Tibial nerve (tissue), 4 donors: ENCODE measurements at regions not wholly inside any gene's neighbourhood (a gene's known extent, or its start where the extent isn't known, plus 50 kb on each side); places are given as distances from the start of the nearest gene placed in this dataset.

ENCODE experiments used
- DNase-seq, 2 donors: peaks; one replicate each; pipeline ENCODE4 v3.0.0-alpha.2; 2019; ENCODE audit warnings: low spot score in 2 of 2
- H3K27ac ChIP-seq, 4 donors: fragments of 200-600 bp; sonication (generic) in 3 of 4; one replicate each; pipeline ENCODE4 v1.5.1; 2017 to 2019; ENCODE audit warnings: mild to moderate bottlenecking in 1 of 4
- H3K27me3 ChIP-seq, 2 donors: fragments of 200-600 bp; sonication (generic) in 1 of 2; one replicate each; pipeline versions ENCODE4 v1.5.1 to v1.6.0; 2017 to 2019
- H3K36me3 ChIP-seq, 3 donors: fragments of 200-600 bp; sonication (generic); one replicate each; pipeline ENCODE4 v1.5.1; 2018 to 2019
- H3K4me1 ChIP-seq, 4 donors: fragments of 200-600 bp; sonication (generic) in 3 of 4; one replicate each; pipeline ENCODE4 v1.5.1; 2017 to 2019
- H3K4me3 ChIP-seq, 4 donors: fragments of 200-600 bp; sonication (generic) in 3 of 4; one replicate each; pipeline ENCODE4 v1.5.1; 2017 to 2019; ENCODE audit warnings: mild to moderate bottlenecking in 1 of 4, moderate library complexity in 1 of 4
- H3K9me3 ChIP-seq, 4 donors: fragments of 200-600 bp; sonication (generic) in 3 of 4; one replicate each; pipeline ENCODE4 v1.5.1; 2017 to 2019
- EP300 ChIP-seq, 2 donors: sonication (generic); formaldehyde crosslinking; IDR thresholded peaks; one replicate each; pipeline ENCODE4 v1.6.1; 2017; ENCODE audit warnings: antibody characterized with exemption in 2 of 2, mild to moderate bottlenecking in 1 of 2
- POLR2A ChIP-seq, 2 donors: fragments of 450-650 bp; IDR thresholded peaks; one replicate each; pipeline ENCODE4 v1.6.1; 2017; ENCODE audit warnings: antibody characterized with exemption in 2 of 2, mild to moderate bottlenecking in 2 of 2, moderate library complexity in 2 of 2
- WGBS, 2 donors: methylation state at CpG; one replicate each; pipeline ENCODE4 v1.1.5; 2018; 5-methylcytosine and 5-hydroxymethylcytosine counted together
- TF ChIP-seq, protein P1 (sequence below), 5 experiments: fragments of 200-600 bp in 3 of 5; fragments of 450-650 bp in 2 of 5; sonication (generic) in 3 of 5; IDR thresholded peaks; one replicate each; pipeline ENCODE4 v1.5.1; 2016 to 2019; ENCODE audit warnings: antibody characterized with exemption in 5 of 5, mild to moderate bottlenecking in 3 of 5, moderate library complexity in 2 of 5

DNA sequence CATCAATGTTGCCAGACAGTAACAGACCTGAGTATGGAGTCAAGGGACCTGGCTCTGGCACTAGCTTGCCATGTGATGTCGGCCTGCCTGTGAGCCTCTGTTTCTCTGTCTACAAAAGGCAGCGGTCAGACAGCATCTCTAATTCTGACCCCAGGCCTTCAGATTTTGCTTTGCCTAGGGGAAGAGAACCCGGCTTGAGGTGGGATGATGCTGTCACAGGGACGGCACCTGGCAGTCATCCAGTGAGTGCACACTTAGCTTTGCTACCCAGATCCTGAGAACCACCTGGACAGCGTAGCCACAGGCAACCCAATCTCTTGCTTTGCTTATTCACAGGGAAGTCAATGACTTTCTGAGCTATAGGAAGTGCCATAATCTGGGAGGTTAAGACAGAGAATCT, 135.2 kb upstream of the SALL1 start:
- no peak overlapping the region for H3K27ac ChIP-seq
- H3K27me3 ChIP-seq = no peaks in the 10 kb centered on the region
- TF ChIP-seq POLR2A (IDR thresholded peaks at IDR 0.05) = no peak
- no peak for TF ChIP-seq EP300 (IDR thresholded peaks at IDR 0.05)
- TF ChIP-seq, protein P1, sequence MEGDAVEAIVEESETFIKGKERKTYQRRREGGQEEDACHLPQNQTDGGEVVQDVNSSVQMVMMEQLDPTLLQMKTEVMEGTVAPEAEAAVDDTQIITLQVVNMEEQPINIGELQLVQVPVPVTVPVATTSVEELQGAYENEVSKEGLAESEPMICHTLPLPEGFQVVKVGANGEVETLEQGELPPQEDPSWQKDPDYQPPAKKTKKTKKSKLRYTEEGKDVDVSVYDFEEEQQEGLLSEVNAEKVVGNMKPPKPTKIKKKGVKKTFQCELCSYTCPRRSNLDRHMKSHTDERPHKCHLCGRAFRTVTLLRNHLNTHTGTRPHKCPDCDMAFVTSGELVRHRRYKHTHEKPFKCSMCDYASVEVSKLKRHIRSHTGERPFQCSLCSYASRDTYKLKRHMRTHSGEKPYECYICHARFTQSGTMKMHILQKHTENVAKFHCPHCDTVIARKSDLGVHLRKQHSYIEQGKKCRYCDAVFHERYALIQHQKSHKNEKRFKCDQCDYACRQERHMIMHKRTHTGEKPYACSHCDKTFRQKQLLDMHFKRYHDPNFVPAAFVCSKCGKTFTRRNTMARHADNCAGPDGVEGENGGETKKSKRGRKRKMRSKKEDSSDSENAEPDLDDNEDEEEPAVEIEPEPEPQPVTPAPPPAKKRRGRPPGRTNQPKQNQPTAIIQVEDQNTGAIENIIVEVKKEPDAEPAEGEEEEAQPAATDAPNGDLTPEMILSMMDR (IDR thresholded peaks at IDR 0.05) = no peak
- H3K9me3 ChIP-seq = peaks cover 0 to 5% (median 0%) of the 10 kb centered on the region in 4 donors
- no peak for DNase-seq
- no peaks in the 10 kb centered on the region for H3K4me1 ChIP-seq
- 96 to 97% methylated on average over 5 of the region's 5 CpGs for WGBS, 2 donors
- no peak overlapping the region for H3K4me3 ChIP-seq
- H3K36me3 ChIP-seq = no peaks in the 10 kb centered on the region

DNA sequence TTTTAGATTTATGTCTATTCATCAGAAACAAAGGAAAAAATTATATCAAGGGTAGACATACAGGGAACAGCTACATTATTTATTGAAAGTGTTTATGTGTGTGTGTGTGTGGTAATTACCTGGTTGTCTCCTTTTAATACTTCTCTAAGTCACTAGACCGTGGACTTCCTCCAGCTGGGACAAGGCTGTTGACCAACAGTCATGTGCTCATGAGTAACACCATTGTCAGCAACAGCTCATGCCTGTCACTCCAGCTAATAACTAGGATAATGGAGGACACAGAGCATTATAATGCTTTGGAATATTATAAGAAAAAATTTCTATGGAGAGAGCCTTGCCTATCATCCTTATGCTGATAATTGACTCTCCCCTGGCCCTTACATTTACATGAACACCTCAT, 125.3 kb upstream of the SALL1 start:
- WGBS, 2 donors = 51 to 81% methylated on average over 1 of the region's 1 CpG
- TF ChIP-seq POLR2A (IDR thresholded peaks at IDR 0.05) (no peak), EP300 (IDR thresholded peaks at IDR 0.05) (no peak)
- TF ChIP-seq, protein P1 (IDR thresholded peaks at IDR 0.05) = no peak
- Histone ChIP-seq H3K9me3 (peaks cover 0 to 10% (median 0%) of the 10 kb centered on the region in 4 donors), H3K27me3 (no peaks in the 10 kb centered on the region), H3K36me3 (no peaks in the 10 kb centered on the region), H3K27ac (no peak overlapping the region), H3K4me3 (no peak overlapping the region), H3K4me1 (no peaks in the 10 kb centered on the region)
- DNase-seq = no peak

DNA sequence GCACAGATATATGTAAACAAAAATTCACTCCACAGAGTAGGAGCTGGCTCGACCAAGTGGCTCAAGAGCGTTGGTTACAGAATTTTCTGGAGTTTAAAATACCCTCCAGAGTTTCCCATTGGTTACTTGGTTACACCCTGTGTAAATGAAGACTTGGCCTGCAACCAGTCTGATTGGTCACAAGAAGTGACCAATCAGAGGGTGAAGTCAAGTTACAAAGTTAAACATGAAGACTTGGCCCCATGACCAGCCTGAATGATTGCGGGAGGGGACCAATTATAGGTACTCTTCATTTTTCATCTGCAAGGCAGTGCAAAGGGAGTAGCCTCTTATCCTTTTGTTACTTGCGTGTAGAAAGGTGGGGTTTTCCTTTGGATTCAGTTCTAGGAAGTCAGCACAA, 121.3 kb upstream of the SALL1 start:
- H3K27me3 ChIP-seq = no peaks in the 10 kb centered on the region
- no peaks in the 10 kb centered on the region for H3K36me3 ChIP-seq
- DNase-seq = no peak
- H3K9me3 ChIP-seq = peaks cover 0 to 13% (median 0%) of the 10 kb centered on the region in 4 donors
- no peak for TF ChIP-seq POLR2A (IDR thresholded peaks at IDR 0.05)
- no peak for TF ChIP-seq EP300 (IDR thresholded peaks at IDR 0.05)
- TF ChIP-seq, protein P1 (IDR thresholded peaks at IDR 0.05) = no peak
- 67 to 74% methylated on average over 4 of the region's 4 CpGs for WGBS, 2 donors
- no peak overlapping the region for H3K27ac ChIP-seq
- H3K4me1 ChIP-seq = no peaks in the 10 kb centered on the region
- H3K4me3 ChIP-seq = no peak overlapping the region

DNA sequence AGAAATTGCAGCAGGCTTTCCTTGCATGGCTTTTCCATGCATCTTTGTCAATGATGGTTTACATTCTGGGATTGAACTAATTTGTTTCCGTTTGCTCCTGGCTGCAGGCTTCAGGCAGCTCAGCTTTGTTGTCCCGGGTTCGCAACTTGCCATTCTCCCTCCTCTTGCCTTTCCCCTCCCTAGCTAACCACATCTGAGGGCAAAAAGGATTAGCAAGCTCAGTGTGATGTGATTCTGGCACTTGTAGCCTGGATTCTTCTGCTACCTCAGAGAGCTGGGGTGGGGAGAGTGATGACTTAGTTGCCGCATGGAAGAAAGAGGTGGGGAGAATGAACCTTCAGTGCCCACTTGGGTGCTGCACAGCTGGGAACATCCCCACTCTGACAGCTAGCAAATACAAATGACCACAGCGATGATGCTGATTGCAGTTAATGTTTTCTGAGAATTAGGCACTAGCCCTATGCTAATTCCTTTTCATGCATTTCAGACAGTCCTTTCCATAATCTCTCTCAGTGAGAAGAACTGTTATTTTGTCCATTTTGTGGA, 120.2 kb upstream of the SALL1 start:
- TF ChIP-seq, protein P1 (IDR thresholded peaks at IDR 0.05) = no peak
- TF ChIP-seq POLR2A (IDR thresholded peaks at IDR 0.05) (no peak), EP300 (IDR thresholded peaks at IDR 0.05) (no peak)
- H3K27me3 ChIP-seq = no peaks in the 10 kb centered on the region
- H3K4me1 ChIP-seq = no peaks in the 10 kb centered on the region
- no peak overlapping the region for H3K4me3 ChIP-seq
- WGBS, 2 donors = 65 to 72% methylated on average over 5 of the region's 5 CpGs
- no peak overlapping the region for H3K27ac ChIP-seq
- H3K36me3 ChIP-seq = no peaks in the 10 kb centered on the region
- DNase-seq = no peak
- peaks cover 0 to 7% (median 0%) of the 10 kb centered on the region in 4 donors for H3K9me3 ChIP-seq

DNA sequence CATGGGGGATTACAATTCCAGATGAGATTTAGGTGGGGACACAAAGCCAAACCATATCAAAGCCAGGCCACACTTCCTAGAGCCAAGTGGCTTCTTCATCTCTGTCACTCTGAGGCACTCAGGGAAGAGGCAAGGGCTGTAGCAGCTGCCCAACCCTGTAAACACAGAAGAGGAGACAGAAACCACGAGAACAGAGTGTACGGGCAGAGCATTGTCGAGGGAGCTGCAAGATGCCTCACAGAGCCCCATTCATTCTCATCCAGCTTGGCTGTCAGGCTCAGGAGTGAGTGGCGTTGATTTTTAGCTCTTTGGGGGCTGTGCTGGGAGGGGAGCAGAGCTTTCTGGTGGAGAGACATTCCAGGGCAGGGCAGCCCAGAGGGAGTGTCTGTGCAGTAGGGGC, 117.2 kb upstream of the SALL1 start:
- Histone ChIP-seq H3K9me3 (peaks cover 0 to 19% (median 0%) of the 10 kb centered on the region in 4 donors), H3K36me3 (no peaks in the 10 kb centered on the region), H3K4me3 (no peak overlapping the region), H3K4me1 (no peaks in the 10 kb centered on the region), H3K27me3 (no peaks in the 10 kb centered on the region), H3K27ac (no peak overlapping the region)
- 12 to 19% methylated on average over 4 of the region's 4 CpGs for WGBS, 2 donors
- DNase-seq = peak in 1 of 2 donors; percentile 9
- TF ChIP-seq POLR2A (IDR thresholded peaks at IDR 0.05) (no peak), EP300 (IDR thresholded peaks at IDR 0.05) (no peak)
- TF ChIP-seq, protein P1 (IDR thresholded peaks at IDR 0.05) = no peak
